Endothelial cell of umbilical vein (primary cell): ENCODE measurements at regions not wholly inside any gene's neighbourhood (a gene's known extent, or its start where the extent isn't known, plus 50 kb on each side); places are given as distances from the start of the nearest gene placed in this dataset.

Experiments used
- EZH2 ChIP-seq: IDR thresholded peaks from 2 replicates; pipeline ENCODE4 v1.6.1; 2012; ENCODE audit warnings: borderline replicate concordance, low read depth, mild to moderate bottlenecking, moderate library complexity, low read length, inconsistent platforms; ENCODE audit not compliant: severe bottlenecking
- FOS ChIP-seq: IDR thresholded peaks from 2 replicates; pipeline ENCODE4 v1.6.1; 2011; ENCODE audit warnings: mild to moderate bottlenecking, low read length, moderate library complexity, borderline replicate concordance; ENCODE audit not compliant: insufficient read depth
- JUN ChIP-seq: IDR thresholded peaks from 2 replicates; pipeline ENCODE4 v1.6.1; 2011; ENCODE audit warnings: borderline replicate concordance, low read depth; ENCODE audit not compliant: insufficient read length, insufficient read depth
- MYC ChIP-seq: IDR thresholded peaks from one replicate; pipeline ENCODE4 v1.6.1; 2011; ENCODE audit warnings: mild to moderate bottlenecking, low read depth, low read length
- POLR2A ChIP-seq: IDR thresholded peaks from 2 replicates; pipeline ENCODE4 v1.6.1; 2012; ENCODE audit warnings: low read depth, mild to moderate bottlenecking, control low read depth, low read length
- POLR2AphosphoS5 ChIP-seq: IDR thresholded peaks from 2 replicates; pipeline ENCODE4 v1.6.1; 2012; ENCODE audit warnings: low read depth, mild to moderate bottlenecking, control low read depth, low read length, moderate library complexity; ENCODE audit not compliant: insufficient read depth
- TF ChIP-seq, protein P1 (sequence below), 2 donors: IDR thresholded peaks; 1 replicate in 1 of 2; 2 replicates in 1 of 2; pipeline ENCODE4 v1.5.1; 2011; ENCODE audit warnings: low read length in 2 of 2, mild to moderate bottlenecking in 2 of 2, moderate library complexity in 2 of 2, control low read depth in 1 of 2, inconsistent platforms in 1 of 2, low read depth in 1 of 2; ENCODE audit not compliant: insufficient read depth in 1 of 2; ENCODE audit errors: extremely low read depth in 1 of 2
- TF ChIP-seq, protein P2 (sequence below): IDR thresholded peaks from 2 replicates; pipeline ENCODE4 v1.6.1; 2011; ENCODE audit not compliant: insufficient read depth, insufficient read length

DNA sequence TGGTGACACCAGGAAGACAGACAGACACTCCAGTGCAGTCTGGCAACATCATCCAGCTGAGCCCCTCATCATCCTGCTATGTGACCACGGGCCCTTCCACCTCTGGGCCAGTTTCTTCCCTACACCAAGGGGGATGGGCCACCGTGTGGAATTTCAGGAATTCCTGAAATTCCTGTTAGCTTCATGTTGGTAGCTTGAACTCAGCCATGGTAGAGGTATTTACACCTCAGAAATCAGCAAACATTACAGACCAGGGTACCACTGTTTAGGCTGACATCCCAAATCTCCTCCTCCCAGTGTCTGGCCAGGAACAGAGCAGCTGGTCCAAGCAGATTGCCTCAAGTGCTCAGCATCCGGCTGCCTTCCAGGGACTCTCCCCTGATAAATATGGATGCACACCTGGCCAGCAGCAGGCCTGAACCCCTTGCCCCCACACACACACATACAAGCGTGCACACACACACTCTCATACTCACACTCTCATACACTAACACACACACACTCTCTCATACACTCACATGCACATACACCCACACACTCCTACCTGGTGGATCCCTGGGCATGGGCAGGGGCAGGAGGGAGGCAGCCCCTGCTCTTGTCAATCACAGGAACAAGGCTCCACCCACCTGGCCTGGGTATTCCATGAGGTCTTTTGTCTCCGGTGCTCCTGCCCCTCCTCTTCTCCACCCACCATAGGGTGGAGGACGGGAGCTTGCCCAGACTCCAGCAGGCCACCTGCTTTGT lies 85.2 kb downstream of the BUD13 start:
- TF ChIP-seq, protein P1, sequence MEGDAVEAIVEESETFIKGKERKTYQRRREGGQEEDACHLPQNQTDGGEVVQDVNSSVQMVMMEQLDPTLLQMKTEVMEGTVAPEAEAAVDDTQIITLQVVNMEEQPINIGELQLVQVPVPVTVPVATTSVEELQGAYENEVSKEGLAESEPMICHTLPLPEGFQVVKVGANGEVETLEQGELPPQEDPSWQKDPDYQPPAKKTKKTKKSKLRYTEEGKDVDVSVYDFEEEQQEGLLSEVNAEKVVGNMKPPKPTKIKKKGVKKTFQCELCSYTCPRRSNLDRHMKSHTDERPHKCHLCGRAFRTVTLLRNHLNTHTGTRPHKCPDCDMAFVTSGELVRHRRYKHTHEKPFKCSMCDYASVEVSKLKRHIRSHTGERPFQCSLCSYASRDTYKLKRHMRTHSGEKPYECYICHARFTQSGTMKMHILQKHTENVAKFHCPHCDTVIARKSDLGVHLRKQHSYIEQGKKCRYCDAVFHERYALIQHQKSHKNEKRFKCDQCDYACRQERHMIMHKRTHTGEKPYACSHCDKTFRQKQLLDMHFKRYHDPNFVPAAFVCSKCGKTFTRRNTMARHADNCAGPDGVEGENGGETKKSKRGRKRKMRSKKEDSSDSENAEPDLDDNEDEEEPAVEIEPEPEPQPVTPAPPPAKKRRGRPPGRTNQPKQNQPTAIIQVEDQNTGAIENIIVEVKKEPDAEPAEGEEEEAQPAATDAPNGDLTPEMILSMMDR (IDR thresholded peaks at IDR 0.05; ENCODE audit: extremely low read depth in 1 of 2, insufficient read depth in 1 of 2, low read depth in 1 of 2, low read length in 2 of 2): no peak
- TF ChIP-seq JUN (no peak), POLR2A (no peak), EZH2 (no peak), POLR2AphosphoS5 (no peak), FOS (no peak), MYC (no peak)
- TF ChIP-seq, protein P2, sequence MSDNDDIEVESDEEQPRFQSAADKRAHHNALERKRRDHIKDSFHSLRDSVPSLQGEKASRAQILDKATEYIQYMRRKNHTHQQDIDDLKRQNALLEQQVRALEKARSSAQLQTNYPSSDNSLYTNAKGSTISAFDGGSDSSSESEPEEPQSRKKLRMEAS: no peak
